ENCODE measurements at regions not wholly inside any gene's neighbourhood (a gene's known extent, or its start where the extent isn't known, plus 50 kb on each side); places are given as distances from the start of the nearest gene placed in this dataset.
"Not testable (repeated sequence)": the region's sequence is repeated elsewhere in the genome, so short reads cannot be mapped to it uniquely, and the experiment has no call there.

GRCh38 chr2:215876139-215876936 is 137.0 kb downstream of the MREG start:
- Histone ChIP-seq H3K9me3 (ENCODE audit: control insufficient read depth, insufficient read depth, low read length) (no peaks in the 10 kb centered on the region), H3K9ac (ENCODE audit: low read depth, low read length) (no peak overlapping the region), H3K36me3 (ENCODE audit: insufficient read depth, low read length) (no peaks in the 10 kb centered on the region), H3K4me1 (ENCODE audit: insufficient read depth, low read length) (peaks cover 9% of the 10 kb centered on the region; the same call in 1 of the 2 replicates)

GRCh38 chr2:215874418-215874817 is 138.9 kb downstream of the MREG start:
- Histone ChIP-seq H3K4me1 (ENCODE audit: insufficient read depth, low read length) (no peaks in the 10 kb centered on the region), H3K9ac (ENCODE audit: low read depth, low read length) (no peak overlapping the region), H3K9me3 (ENCODE audit: control insufficient read depth, insufficient read depth, low read length) (no peaks in the 10 kb centered on the region), H3K36me3 (ENCODE audit: insufficient read depth, low read length) (no peaks in the 10 kb centered on the region)

DNA sequence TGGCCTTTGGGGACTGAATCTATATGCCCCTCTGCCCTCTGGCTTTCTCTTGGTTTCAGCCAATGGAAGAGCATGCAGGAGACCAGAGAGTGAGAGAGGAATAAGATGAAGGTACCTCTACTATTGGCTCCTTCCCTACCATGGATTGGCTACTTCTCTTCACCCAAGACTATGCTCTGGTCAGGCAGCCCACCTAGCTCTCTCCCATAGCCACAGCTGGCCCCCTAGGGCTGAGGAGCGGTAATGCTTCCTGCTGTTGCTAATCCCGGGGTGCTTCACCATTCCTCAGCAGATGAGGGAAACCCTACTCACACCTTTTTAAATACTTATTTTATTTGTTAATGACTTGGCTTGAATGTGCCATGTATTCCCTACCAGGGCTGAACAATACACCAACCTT is 142.4 kb downstream of the MREG start:
- no peaks in the 10 kb centered on the region for H3K36me3 ChIP-seq (ENCODE audit: insufficient read depth, low read length)
- H3K9me3 ChIP-seq (ENCODE audit: control insufficient read depth, insufficient read depth, low read length) = no peaks in the 10 kb centered on the region
- H3K4me1 ChIP-seq (ENCODE audit: insufficient read depth, low read length) = no peaks in the 10 kb centered on the region
- H3K9ac ChIP-seq (ENCODE audit: low read depth, low read length) = no peak overlapping the region

- Histone ChIP-seq H3K9me3 (ENCODE audit: control insufficient read depth, insufficient read depth, low read length) (no peaks in the 10 kb centered on the region), H3K9ac (ENCODE audit: low read depth, low read length) (no peak overlapping the region), H3K4me1 (ENCODE audit: insufficient read depth, low read length) (no peaks in the 10 kb centered on the region), H3K36me3 (ENCODE audit: insufficient read depth, low read length) (no peaks in the 10 kb centered on the region)
These were observed 143.3 kb downstream of the MREG start for GRCh38 chr2:215870088-215870490.

GRCh38 chr2:215868846-215869543 is 144.4 kb downstream of the MREG start:
- H3K9ac ChIP-seq (ENCODE audit: low read depth, low read length) = no peak overlapping the region
- H3K4me1 ChIP-seq (ENCODE audit: insufficient read depth, low read length) = no peaks in the 10 kb centered on the region
- H3K9me3 ChIP-seq (ENCODE audit: control insufficient read depth, insufficient read depth, low read length) = no peaks in the 10 kb centered on the region
- no peaks in the 10 kb centered on the region for H3K36me3 ChIP-seq (ENCODE audit: insufficient read depth, low read length)

DNA sequence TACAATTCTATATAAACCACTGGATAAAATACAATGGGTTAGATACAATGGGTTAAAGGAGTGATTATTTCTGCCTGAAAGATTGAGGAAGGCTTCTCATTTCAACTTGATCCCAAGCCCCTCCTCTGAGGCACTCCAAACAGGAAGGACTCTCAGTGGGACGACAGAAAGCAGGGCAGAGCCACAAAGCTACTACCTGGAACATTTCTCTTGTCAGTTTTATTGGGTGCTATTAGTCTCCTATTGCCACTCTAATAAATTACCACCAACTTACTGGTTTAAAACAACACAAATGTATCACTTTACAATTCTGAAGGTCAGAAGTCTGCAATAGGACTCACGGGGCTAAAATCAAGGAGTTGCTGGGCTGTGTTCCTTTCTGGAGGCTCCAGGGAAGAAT is 146.7 kb downstream of the MREG start:
- Histone ChIP-seq H3K4me1 (ENCODE audit: insufficient read depth, low read length) (no peaks in the 10 kb centered on the region), H3K9me3 (ENCODE audit: control insufficient read depth, insufficient read depth, low read length) (no peaks in the 10 kb centered on the region), H3K9ac (ENCODE audit: low read depth, low read length) (no peak overlapping the region), H3K36me3 (ENCODE audit: insufficient read depth, low read length) (no peaks in the 10 kb centered on the region)

DNA sequence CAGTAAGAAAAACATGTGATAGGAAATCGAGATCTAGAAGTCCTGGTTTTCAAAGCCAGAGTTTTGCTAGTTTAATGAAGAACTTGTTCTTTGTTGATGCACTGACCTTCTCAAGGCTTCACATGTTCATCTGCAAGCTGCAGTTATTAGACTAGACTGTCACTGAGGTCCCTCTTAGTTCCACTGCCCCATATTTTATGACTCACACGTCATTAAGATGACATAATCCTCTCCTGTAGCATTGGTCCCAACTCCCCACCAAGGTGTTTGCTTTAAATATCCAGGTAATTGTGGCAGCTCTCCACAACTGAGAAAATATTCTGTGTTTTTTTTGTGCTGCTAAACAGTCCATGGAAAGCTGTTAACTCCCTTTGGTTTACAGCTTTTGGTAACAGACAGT is 149.7 kb downstream of the MREG start:
- H3K36me3 ChIP-seq (ENCODE audit: insufficient read depth, low read length) = no peaks in the 10 kb centered on the region
- no peak overlapping the region for H3K9ac ChIP-seq (ENCODE audit: low read depth, low read length)
- H3K4me1 ChIP-seq (ENCODE audit: insufficient read depth, low read length) = no peaks in the 10 kb centered on the region
- no peaks in the 10 kb centered on the region for H3K9me3 ChIP-seq (ENCODE audit: control insufficient read depth, insufficient read depth, low read length)

GRCh38 chr2:215862351-215862771 is 151.0 kb downstream of the MREG start:
- H3K36me3 ChIP-seq (ENCODE audit: insufficient read depth, low read length) = no peaks in the 10 kb centered on the region
- H3K9me3 ChIP-seq (ENCODE audit: control insufficient read depth, insufficient read depth, low read length) = no peaks in the 10 kb centered on the region
- no peaks in the 10 kb centered on the region for H3K4me1 ChIP-seq (ENCODE audit: insufficient read depth, low read length)
- H3K9ac ChIP-seq (ENCODE audit: low read depth, low read length) = no peak overlapping the region

DNA sequence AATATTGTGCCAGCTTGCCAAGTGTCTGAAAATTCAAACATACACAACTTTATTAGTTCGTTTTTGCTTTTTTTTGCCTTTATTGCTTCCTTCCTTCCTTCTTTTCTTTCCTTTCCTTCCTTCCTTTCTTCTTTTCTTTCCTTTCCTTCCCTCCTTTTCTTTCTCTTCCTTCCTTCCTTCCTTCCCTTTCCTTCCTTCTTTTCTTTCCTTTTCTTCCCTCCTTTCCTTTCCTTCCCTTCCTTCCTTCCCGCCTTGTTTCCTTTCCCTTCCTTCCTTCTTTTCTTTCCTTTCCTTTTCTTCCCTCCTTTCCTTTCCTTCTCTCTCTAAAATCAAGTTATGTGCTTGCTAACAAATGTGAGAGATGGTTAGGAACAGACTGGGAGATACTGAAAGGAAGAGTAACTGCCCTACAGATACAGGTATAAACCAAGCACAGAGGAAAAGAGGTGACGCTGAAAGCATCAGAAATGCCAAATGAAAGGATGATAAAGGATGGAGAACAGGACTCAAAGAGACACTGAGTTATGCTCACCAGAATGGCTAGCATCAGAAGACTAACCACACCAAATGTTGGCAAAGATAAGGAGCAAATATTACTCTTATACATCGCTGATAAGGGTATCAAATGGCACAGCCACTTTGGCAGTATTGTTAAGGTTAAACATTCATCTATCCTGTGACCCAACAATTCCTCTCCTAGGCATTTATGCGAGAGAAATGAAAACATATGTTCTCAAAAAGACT is 151.6 kb downstream of the MREG start:
- no peaks in the 10 kb centered on the region for H3K9me3 ChIP-seq (ENCODE audit: control insufficient read depth, insufficient read depth, low read length)

DNA sequence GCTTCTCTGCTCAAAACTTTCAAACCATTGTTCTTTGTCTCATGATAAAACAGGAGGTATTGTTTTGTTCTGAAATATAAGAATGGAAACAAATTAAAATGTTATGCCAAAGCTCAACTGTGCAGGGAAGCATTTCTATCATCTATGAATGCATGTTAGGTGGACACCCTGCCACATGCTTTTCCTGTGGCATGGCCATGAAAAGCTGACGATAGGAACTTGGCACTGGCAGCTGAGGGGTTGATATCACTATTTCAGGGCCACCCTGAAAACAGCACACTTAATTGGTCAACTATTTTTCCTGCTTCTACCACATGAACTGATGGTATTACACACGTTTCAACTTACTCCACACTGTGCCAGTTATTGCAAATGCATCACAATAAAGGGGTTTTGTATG is 157.3 kb downstream of the MREG start:
- H3K4me1 ChIP-seq (ENCODE audit: insufficient read depth, low read length) = no peaks in the 10 kb centered on the region; the same call in 1 of the 2 replicates
- H3K9ac ChIP-seq (ENCODE audit: low read depth, low read length) = no peak overlapping the region
- peaks cover 20% of the 10 kb centered on the region; the same call in 1 of the 2 replicates for H3K9me3 ChIP-seq (ENCODE audit: control insufficient read depth, insufficient read depth, low read length)
- H3K36me3 ChIP-seq (ENCODE audit: insufficient read depth, low read length) = no peaks in the 10 kb centered on the region

More for the DNA sequence above, 151.6 kb downstream of the MREG start:
- no peak overlapping the region for H3K9ac ChIP-seq (ENCODE audit: low read depth, low read length)
- H3K36me3 ChIP-seq (ENCODE audit: insufficient read depth, low read length) = no peaks in the 10 kb centered on the region
- H3K4me1 ChIP-seq (ENCODE audit: insufficient read depth, low read length) = no peaks in the 10 kb centered on the region

GRCh38 chr2:215855308-215855707 is 158.0 kb downstream of the MREG start:
- H3K36me3 ChIP-seq (ENCODE audit: insufficient read depth, low read length); H3K9ac ChIP-seq (ENCODE audit: low read depth, low read length); H3K4me1 ChIP-seq (ENCODE audit: insufficient read depth, low read length): not testable (repeated sequence)
- H3K9me3 ChIP-seq (ENCODE audit: control insufficient read depth, insufficient read depth, low read length) = peaks cover 20% of the 10 kb centered on the region; the same call in 1 of the 2 replicates

- H3K4me1 ChIP-seq (ENCODE audit: insufficient read depth, low read length) = no peaks in the 10 kb centered on the region; the same call in 1 of the 2 replicates
- H3K36me3 ChIP-seq (ENCODE audit: insufficient read depth, low read length) = no peaks in the 10 kb centered on the region
- H3K9ac ChIP-seq (ENCODE audit: low read depth, low read length) = no peak overlapping the region
- H3K9me3 ChIP-seq (ENCODE audit: control insufficient read depth, insufficient read depth, low read length) = peaks cover 20% of the 10 kb centered on the region; the same call in 1 of the 2 replicates
These were observed 159.3 kb downstream of the MREG start for GRCh38 chr2:215854008-215854407.

DNA sequence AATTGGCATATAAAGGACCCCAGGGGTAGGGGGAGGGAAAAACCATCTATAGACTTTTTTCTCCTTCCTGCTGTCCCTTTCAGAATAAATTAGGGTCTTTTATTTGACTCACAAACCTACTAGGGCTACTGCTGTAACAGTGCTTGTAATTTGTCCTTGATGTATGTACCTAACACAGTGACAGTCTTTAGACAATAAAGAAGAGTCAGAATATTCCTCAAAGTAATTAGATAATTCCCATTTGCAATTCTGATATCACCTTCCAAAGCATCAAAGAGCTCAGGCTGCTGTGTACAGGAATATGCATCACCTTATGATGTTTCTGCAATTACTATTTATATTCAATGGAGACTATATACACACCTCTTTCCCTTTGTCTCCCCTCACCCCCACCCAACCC is 161.7 kb downstream of the MREG start:
- peaks cover 20% of the 10 kb centered on the region; the same call in 1 of the 2 replicates for H3K9me3 ChIP-seq (ENCODE audit: control insufficient read depth, insufficient read depth, low read length)
- no peak overlapping the region for H3K9ac ChIP-seq (ENCODE audit: low read depth, low read length)
- no peaks in the 10 kb centered on the region for H3K36me3 ChIP-seq (ENCODE audit: insufficient read depth, low read length)
- no peaks in the 10 kb centered on the region; the same call in 1 of the 2 replicates for H3K4me1 ChIP-seq (ENCODE audit: insufficient read depth, low read length)

DNA sequence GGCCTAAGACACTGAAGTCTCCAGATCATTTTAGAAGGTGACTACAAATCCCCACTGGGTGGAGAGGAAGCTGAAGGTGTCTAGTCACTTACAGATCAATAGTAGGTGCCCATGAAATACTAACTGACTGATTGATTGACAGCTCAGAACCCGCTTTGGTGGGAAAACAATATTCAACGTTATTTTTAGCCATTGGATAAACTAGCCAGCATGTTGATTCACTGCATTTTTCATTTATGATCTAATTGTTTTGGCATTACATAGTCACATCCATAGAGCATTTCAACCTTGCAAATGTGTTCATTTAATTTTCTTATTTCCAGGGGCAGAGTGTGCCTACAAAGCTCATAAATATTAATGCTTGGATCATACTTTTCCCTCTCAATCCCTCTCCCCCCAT is 162.3 kb downstream of the MREG start:
- H3K9me3 ChIP-seq (ENCODE audit: control insufficient read depth, insufficient read depth, low read length) = peaks cover 20% of the 10 kb centered on the region; the same call in 1 of the 2 replicates
- no peak overlapping the region for H3K9ac ChIP-seq (ENCODE audit: low read depth, low read length)
- no peaks in the 10 kb centered on the region for H3K36me3 ChIP-seq (ENCODE audit: insufficient read depth, low read length)
- H3K4me1 ChIP-seq (ENCODE audit: insufficient read depth, low read length) = no peaks in the 10 kb centered on the region

Data from ES-I3 (cell line).